Stimulated activated naive CD8-positive, alpha-beta T cell treated with anti-CD3 and anti-CD28 coated beads, Interleukin-15, amount 100 ng/mL, for 72 hours (primary cell): ENCODE measurements at regions not wholly inside any gene's neighbourhood (a gene's known extent, or its start where the extent isn't known, plus 50 kb on each side); places are given as distances from the start of the nearest gene placed in this dataset.
"Not testable (repeated sequence)": the region's sequence is repeated elsewhere in the genome, so short reads cannot be mapped to it uniquely, and the experiment has no call there.

Experiments used
- ATAC-seq: fragments of 150-1000 bp; cut with Tn5 transposase; 2 replicates; pipeline ENCODE4 v1.10.0; 2021; ENCODE audit warnings: mild to moderate bottlenecking, moderate library complexity
- DNase-seq, 2 donors: peaks; one replicate each; pipeline ENCODE4 v3.0.0; 2021 to 2022
- H3K27ac Mint-ChIP-seq, 2 donors: one replicate each; pipeline ENCODE4 v1.8.0; 2022; ENCODE audit warnings: mild to moderate bottlenecking in 2 of 2, mixed read lengths in 2 of 2, moderate library complexity in 2 of 2
- H3K27me3 Mint-ChIP-seq: one replicate; pipeline ENCODE4 v1.8.0; 2022; ENCODE audit warnings: mixed read lengths
- H3K4me1 Mint-ChIP-seq: one replicate; pipeline ENCODE4 v1.8.0; 2022; ENCODE audit warnings: mild to moderate bottlenecking, mixed read lengths
- H3K4me3 Mint-ChIP-seq, 2 donors: one replicate each; pipeline ENCODE4 v1.8.0; 2022; ENCODE audit warnings: mild to moderate bottlenecking in 2 of 2, mixed read lengths in 2 of 2, moderate library complexity in 1 of 2
- H3K9me3 Mint-ChIP-seq, 2 donors: one replicate each; pipeline ENCODE4 v1.8.0; 2022; ENCODE audit warnings: mixed read lengths in 2 of 2

GRCh38 chr2:225841314-225841713, 441.8 kb downstream of the NYAP2 start:
- no peak for DNase-seq
- no peaks in the 10 kb centered on the region for H3K27me3 Mint-ChIP-seq

DNA sequence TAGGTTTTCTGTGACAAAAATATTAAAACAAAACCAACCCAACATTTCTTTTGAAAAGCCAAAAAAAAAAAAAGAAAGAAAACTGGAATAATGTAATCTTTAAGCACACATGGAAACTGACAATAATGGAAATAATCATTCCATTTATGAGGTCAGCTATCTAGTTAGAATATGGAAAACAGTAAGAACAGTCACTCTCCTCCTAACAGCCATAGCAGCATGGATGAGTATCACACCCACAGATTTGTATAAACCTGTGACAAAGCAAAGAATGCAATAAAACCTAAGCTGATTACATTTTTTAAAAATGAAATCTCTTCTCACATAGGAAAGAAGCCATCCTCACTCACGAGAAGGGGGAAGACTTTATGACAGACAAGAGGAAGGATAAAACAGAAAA, 437.8 kb downstream of the NYAP2 start:
- ATAC-seq (no peak), DNase-seq (no peak)
- H3K27ac Mint-ChIP-seq, result no peak overlapping the region
- H3K9me3 Mint-ChIP-seq, result no peaks in the 10 kb centered on the region
- no peaks in the 10 kb centered on the region for H3K4me1 Mint-ChIP-seq
- no peak overlapping the region for H3K4me3 Mint-ChIP-seq
- no peaks in the 10 kb centered on the region for H3K27me3 Mint-ChIP-seq

More at GRCh38 chr2:225841314-225841713, 441.8 kb downstream of the NYAP2 start:
- H3K9me3 Mint-ChIP-seq, result no peaks in the 10 kb centered on the region
- no peak overlapping the region for H3K4me3 Mint-ChIP-seq
- H3K4me1 Mint-ChIP-seq, result no peaks in the 10 kb centered on the region
- ATAC-seq, result no peak
- no peak overlapping the region for H3K27ac Mint-ChIP-seq

- Mint-ChIP-seq H3K27ac (no peak overlapping the region), H3K9me3 (peaks cover 16 to 27% of the 10 kb centered on the region in 2 donors), H3K27me3 (no peaks in the 10 kb centered on the region), H3K4me1 (no peaks in the 10 kb centered on the region), H3K4me3 (no peak overlapping the region)
- DNase-seq (no peak), ATAC-seq (no peak)
These were observed 425.4 kb downstream of the NYAP2 start for GRCh38 chr2:225824748-225825449.

DNA sequence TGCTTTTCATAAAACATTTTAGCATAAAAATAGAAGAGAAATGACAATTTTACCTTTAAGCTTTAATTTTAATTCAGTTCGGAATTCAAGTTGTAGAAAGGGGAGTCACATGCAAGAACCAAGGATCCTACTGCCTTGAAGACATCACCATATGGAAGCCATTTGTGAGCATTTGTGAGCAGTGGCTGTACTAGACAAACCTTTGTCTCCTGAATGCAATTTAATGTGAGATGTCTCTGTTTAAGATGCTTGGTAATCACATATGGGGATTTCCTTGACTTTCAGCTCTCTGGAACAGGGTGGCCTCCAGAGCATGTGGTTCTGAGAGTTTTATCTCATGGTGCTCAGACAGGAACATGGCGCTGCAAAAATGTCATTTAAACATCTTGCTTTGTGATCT, 421.8 kb downstream of the NYAP2 start:
- Mint-ChIP-seq H3K4me3 (no peak overlapping the region), H3K9me3 (peaks cover 8 to 10% of the 10 kb centered on the region in 2 donors), H3K27me3 (no peaks in the 10 kb centered on the region), H3K4me1 (no peaks in the 10 kb centered on the region), H3K27ac (no peak overlapping the region)
- DNase-seq (no peak), ATAC-seq (no peak)

- Mint-ChIP-seq H3K4me3 (no peak overlapping the region), H3K4me1 (no peaks in the 10 kb centered on the region)
- no peak for ATAC-seq
These were observed 421.3 kb downstream of the NYAP2 start for GRCh38 chr2:225820826-225821225.

DNA sequence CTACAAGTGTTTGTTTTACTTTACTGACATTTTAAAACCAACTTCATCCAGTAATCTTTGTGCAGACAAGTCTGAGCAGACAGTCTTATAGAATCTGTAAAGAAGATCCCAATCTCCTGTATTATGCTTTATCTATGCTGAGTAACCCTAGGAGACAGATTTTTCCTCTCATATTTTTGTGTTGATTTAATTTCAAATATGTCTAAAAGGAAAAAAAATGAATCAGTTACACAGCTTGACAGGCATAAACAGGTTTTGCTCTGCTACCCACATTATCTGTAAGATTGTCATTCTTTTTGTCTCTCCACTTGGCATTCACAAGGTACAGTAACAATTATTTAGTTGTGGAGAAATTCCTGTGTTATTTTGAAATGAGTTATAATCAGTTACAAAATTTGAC, 415.0 kb downstream of the NYAP2 start:
- no peak for DNase-seq
- Mint-ChIP-seq H3K27me3 (peaks cover 8% of the 10 kb centered on the region), H3K4me1 (no peaks in the 10 kb centered on the region), H3K27ac (no peak overlapping the region), H3K9me3 (no peaks in the 10 kb centered on the region), H3K4me3 (no peak overlapping the region)
- ATAC-seq, result no peak

More at GRCh38 chr2:225820826-225821225, 421.3 kb downstream of the NYAP2 start:
- DNase-seq, result no peak
- no peaks in the 10 kb centered on the region for H3K27me3 Mint-ChIP-seq
- H3K9me3 Mint-ChIP-seq, result peaks cover 6 to 7% of the 10 kb centered on the region in 2 donors
- H3K27ac Mint-ChIP-seq, result no peak overlapping the region

- DNase-seq (no peak), ATAC-seq (no peak)
- Mint-ChIP-seq H3K4me1 (no peaks in the 10 kb centered on the region), H3K27me3 (peaks cover under 1% of the 10 kb centered on the region), H3K27ac (no peak overlapping the region), H3K4me3 (no peak overlapping the region), H3K9me3 (no peaks in the 10 kb centered on the region)
These were observed 406.6 kb downstream of the NYAP2 start for GRCh38 chr2:225806105-225806504.

DNA sequence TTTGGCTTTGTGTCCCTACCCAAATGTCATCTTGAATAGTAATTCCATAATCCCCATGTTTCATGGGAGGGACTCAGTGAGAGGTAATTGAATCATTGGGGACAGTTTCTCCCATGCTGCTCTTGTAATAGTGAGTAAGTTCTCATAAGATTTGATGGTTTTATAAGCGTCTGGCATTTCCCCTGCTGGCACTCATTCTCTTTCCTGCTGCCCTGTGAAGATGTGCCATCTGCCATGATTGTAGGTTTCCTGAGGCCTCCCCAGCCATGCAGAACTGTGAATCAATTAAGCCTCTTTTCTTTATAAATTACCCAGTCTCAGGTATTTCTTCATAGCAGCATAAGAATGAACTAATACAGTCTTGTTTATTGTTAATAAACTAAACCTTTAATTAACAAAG, 402.6 kb downstream of the NYAP2 start:
- H3K4me1 Mint-ChIP-seq, H3K9me3 Mint-ChIP-seq, H3K27me3 Mint-ChIP-seq, DNase-seq, H3K4me3 Mint-ChIP-seq, H3K27ac Mint-ChIP-seq, ATAC-seq: not testable (repeated sequence)

DNA sequence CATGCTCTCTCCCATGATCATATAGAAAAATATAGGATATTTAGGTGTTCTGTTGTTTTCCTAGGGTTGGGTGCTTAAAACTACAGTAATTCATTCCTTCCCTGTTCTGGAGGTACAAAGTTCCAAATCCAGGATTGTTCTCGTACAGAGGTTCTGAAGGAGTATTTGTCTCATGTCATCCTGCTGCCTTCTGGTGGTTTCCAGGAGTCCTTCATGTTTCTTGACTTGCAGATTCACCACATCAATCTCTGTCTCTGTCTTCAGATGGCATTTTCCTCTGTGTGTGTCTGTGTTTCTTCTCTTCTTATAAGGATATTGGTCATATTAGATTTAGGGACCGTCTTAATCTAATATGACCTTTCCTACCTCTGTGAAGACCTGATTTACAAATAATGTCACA, 397.9 kb downstream of the NYAP2 start:
- H3K27me3 Mint-ChIP-seq, result no peaks in the 10 kb centered on the region
- no peak for DNase-seq
- H3K4me3 Mint-ChIP-seq, result no peak overlapping the region
- no peak overlapping the region for H3K27ac Mint-ChIP-seq
- ATAC-seq, result no peak
- no peaks in the 10 kb centered on the region for H3K4me1 Mint-ChIP-seq
- H3K9me3 Mint-ChIP-seq, result no peaks in the 10 kb centered on the region

GRCh38 chr2:225794652-225795400, 395.3 kb downstream of the NYAP2 start:
- Mint-ChIP-seq H3K27ac (no peak overlapping the region), H3K4me3 (no peak overlapping the region), H3K27me3 (no peaks in the 10 kb centered on the region), H3K4me1 (no peaks in the 10 kb centered on the region), H3K9me3 (no peaks in the 10 kb centered on the region)
- ATAC-seq (no peak), DNase-seq (no peak)

DNA sequence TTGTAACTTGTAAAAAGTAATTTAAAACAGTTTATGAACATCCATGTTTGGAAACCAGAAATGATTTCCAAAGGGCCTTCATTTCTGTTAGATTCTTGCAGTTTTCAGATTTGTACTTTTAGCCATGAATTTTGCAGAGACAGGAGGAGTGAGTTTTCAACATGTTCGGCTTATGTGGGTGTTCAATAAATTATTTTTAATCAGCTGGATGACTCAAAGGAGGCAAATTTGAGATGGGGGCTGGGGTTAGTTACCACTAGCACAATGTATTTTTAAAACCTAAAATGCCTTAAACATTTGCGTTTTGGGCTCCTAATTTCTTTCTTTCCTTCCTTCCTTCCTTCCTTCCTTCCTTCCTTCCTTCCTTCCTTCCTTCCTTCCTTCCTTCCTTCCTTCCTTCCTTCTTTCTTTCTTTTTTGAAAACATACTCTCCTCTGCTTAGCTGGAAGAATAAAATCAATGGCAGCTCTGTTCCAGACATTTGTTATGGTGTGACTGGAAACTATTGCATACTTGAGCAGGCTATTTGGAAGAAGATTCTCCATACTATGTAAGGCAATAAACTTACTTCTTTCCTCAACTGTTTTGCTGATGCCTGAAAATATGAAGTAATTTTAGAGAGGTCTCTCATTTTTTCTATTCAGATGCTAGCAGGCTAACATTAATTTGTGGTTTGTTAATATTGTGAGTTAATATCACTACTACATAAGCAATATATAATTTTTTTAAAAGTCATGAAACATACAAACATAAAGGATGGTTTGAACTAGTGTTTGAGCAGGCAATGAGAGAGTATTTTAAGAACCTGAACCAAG, 394.4 kb downstream of the NYAP2 start:
- no peaks in the 10 kb centered on the region for H3K9me3 Mint-ChIP-seq
- no peaks in the 10 kb centered on the region for H3K27me3 Mint-ChIP-seq
- H3K4me3 Mint-ChIP-seq, result no peak overlapping the region

GRCh38 chr2:225788571-225789094, 389.1 kb downstream of the NYAP2 start:
- no peaks in the 10 kb centered on the region for H3K9me3 Mint-ChIP-seq
- H3K4me1 Mint-ChIP-seq, result no peaks in the 10 kb centered on the region
- no peak overlapping the region for H3K4me3 Mint-ChIP-seq
- H3K27ac Mint-ChIP-seq, result no peak overlapping the region
- DNase-seq, result no peak
- no peaks in the 10 kb centered on the region for H3K27me3 Mint-ChIP-seq
- no peak for ATAC-seq

More for the DNA sequence above, 394.4 kb downstream of the NYAP2 start:
- Mint-ChIP-seq H3K27ac (no peak overlapping the region), H3K4me1 (no peaks in the 10 kb centered on the region)
- DNase-seq, result no peak
- ATAC-seq, result no peak

DNA sequence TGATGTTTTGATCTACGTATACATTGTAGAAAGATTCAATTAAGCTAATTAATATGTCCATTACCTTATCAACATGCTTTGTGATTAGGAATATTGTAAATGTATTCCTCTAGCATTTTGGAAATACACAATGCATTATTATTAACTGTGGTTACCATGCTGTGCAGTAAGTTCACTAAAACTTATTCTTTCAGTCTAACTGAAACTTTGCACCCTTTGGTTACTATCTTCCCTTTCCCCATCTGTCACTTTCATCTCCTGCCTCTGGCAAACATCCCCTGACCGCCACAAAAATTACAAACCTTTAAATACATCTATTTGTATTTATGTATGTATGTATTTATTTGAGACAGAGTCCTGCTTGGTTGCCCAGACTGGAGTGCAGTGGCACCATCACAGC, 388.0 kb downstream of the NYAP2 start:
- H3K9me3 Mint-ChIP-seq, result no peaks in the 10 kb centered on the region
- no peaks in the 10 kb centered on the region for H3K27me3 Mint-ChIP-seq
- H3K4me1 Mint-ChIP-seq, result no peaks in the 10 kb centered on the region
- H3K27ac Mint-ChIP-seq, result no peak overlapping the region
- no peak overlapping the region for H3K4me3 Mint-ChIP-seq
- DNase-seq (no peak), ATAC-seq (no peak)

- ATAC-seq (no peak), DNase-seq (no peak)
- no peaks in the 10 kb centered on the region for H3K4me1 Mint-ChIP-seq
- H3K4me3 Mint-ChIP-seq, result no peak overlapping the region
- H3K9me3 Mint-ChIP-seq, result no peaks in the 10 kb centered on the region
- no peak overlapping the region for H3K27ac Mint-ChIP-seq
- no peaks in the 10 kb centered on the region for H3K27me3 Mint-ChIP-seq
These were observed 382.5 kb downstream of the NYAP2 start for GRCh38 chr2:225781991-225782390.

DNA sequence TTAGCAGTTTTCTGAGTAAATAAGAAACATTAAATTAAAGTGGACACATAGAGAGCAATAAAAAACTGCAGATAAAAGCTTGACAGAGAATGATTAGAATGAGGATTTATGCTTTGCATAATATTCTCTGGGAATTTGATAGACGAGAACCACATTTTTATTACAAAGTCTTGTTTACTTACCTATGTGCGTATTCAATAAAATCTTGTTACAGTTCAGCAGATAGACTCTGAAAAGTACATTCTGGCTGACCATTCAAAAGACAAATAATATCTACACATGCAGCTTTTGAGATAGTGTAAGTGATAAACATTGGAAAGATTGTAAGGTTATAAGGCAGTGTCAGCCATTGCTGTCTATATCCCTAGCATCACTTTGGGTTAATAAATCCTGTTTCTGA, 381.6 kb downstream of the NYAP2 start:
- no peak for ATAC-seq
- Mint-ChIP-seq H3K4me3 (no peak overlapping the region), H3K9me3 (no peaks in the 10 kb centered on the region), H3K4me1 (no peaks in the 10 kb centered on the region), H3K27me3 (no peaks in the 10 kb centered on the region), H3K27ac (no peak overlapping the region)
- no peak for DNase-seq

- Mint-ChIP-seq H3K9me3 (no peaks in the 10 kb centered on the region), H3K27me3 (no peaks in the 10 kb centered on the region), H3K4me3 (no peak overlapping the region), H3K27ac (no peak overlapping the region), H3K4me1 (no peaks in the 10 kb centered on the region)
- ATAC-seq (no peak), DNase-seq (no peak)
These were observed 380.3 kb downstream of the NYAP2 start for GRCh38 chr2:225779829-225780228.
